ENCODE measurements at regions not wholly inside any gene's neighbourhood (a gene's known extent, or its start where the extent isn't known, plus 50 kb on each side); places are given as distances from the start of the nearest gene placed in this dataset.
A peak's percentile ranks its signal among the peaks of the same experiment; 100 is the strongest.

- DNase-seq (ENCODE audit: extremely low read depth in 1 of 11, low read depth in 9 of 11, low spot score in 4 of 11): no peak
Measured at GRCh38 chr16:72428681-72429376, 256.9 kb upstream of the PMFBP1 start.

GRCh38 chr16:72427783-72428331 is 255.9 kb upstream of the PMFBP1 start:
- no peak for DNase-seq (ENCODE audit: extremely low read depth in 1 of 11, low read depth in 9 of 11, low spot score in 4 of 11)

GRCh38 chr16:72427051-72427782 is 255.3 kb upstream of the PMFBP1 start:
- no peak for DNase-seq (ENCODE audit: extremely low read depth in 1 of 11, low read depth in 9 of 11, low spot score in 4 of 11)

- DNase-seq (ENCODE audit: extremely low read depth in 1 of 11, low read depth in 9 of 11, low spot score in 4 of 11): no peak
Measured at GRCh38 chr16:72426386-72426785, 254.4 kb upstream of the PMFBP1 start.

GRCh38 chr16:72425571-72426341 is 253.8 kb upstream of the PMFBP1 start:
- no peak for DNase-seq (ENCODE audit: extremely low read depth in 1 of 11, low read depth in 9 of 11, low spot score in 4 of 11)

- no peak for DNase-seq (ENCODE audit: extremely low read depth in 1 of 11, low read depth in 9 of 11, low spot score in 4 of 11)
Measured at GRCh38 chr16:72424757-72425156, 252.8 kb upstream of the PMFBP1 start.

- DNase-seq (ENCODE audit: extremely low read depth in 1 of 11, low read depth in 9 of 11, low spot score in 4 of 11): no peak
Measured at GRCh38 chr16:72422308-72422897, 250.4 kb upstream of the PMFBP1 start.

GRCh38 chr16:72419638-72420037 is 247.7 kb upstream of the PMFBP1 start:
- no peak for DNase-seq (ENCODE audit: extremely low read depth in 1 of 11, low read depth in 9 of 11, low spot score in 4 of 11)

GRCh38 chr16:72415379-72415778 is 243.4 kb upstream of the PMFBP1 start:
- no peak for DNase-seq (ENCODE audit: extremely low read depth in 1 of 11, low read depth in 9 of 11, low spot score in 4 of 11)

- no peak for DNase-seq (ENCODE audit: extremely low read depth in 1 of 11, low read depth in 9 of 11, low spot score in 4 of 11)
Measured at GRCh38 chr16:72410492-72410891, 238.5 kb upstream of the PMFBP1 start.

- DNase-seq (ENCODE audit: extremely low read depth in 1 of 11, low read depth in 9 of 11, low spot score in 4 of 11): no peak
Measured at GRCh38 chr16:72409423-72409822, 237.5 kb upstream of the PMFBP1 start.

- no peak for DNase-seq (ENCODE audit: extremely low read depth in 1 of 11, low read depth in 9 of 11, low spot score in 4 of 11)
Measured at GRCh38 chr16:72406390-72406789, 234.4 kb upstream of the PMFBP1 start.

GRCh38 chr16:72404299-72404698 is 232.3 kb upstream of the PMFBP1 start:
- DNase-seq (ENCODE audit: extremely low read depth in 1 of 11, low read depth in 9 of 11, low spot score in 4 of 11): no peak

- DNase-seq (ENCODE audit: extremely low read depth in 1 of 11, low read depth in 9 of 11, low spot score in 4 of 11): no peak
Measured at GRCh38 chr16:72401084-72401361, 229.1 kb upstream of the PMFBP1 start.

GRCh38 chr16:72400257-72401083 is 228.5 kb upstream of the PMFBP1 start:
- DNase-seq (ENCODE audit: extremely low read depth in 1 of 11, low read depth in 9 of 11, low spot score in 4 of 11): peak; percentile 12 to 49 (median 27)

GRCh38 chr16:72399811-72400210 is 227.9 kb upstream of the PMFBP1 start:
- DNase-seq (ENCODE audit: extremely low read depth in 1 of 11, low read depth in 9 of 11, low spot score in 4 of 11): no peak

- no peak for DNase-seq (ENCODE audit: extremely low read depth in 1 of 11, low read depth in 9 of 11, low spot score in 4 of 11)
Measured at GRCh38 chr16:72397876-72398275, 225.9 kb upstream of the PMFBP1 start.

- no peak for DNase-seq (ENCODE audit: extremely low read depth in 1 of 11, low read depth in 9 of 11, low spot score in 4 of 11)
Measured at GRCh38 chr16:72394526-72394925, 222.6 kb upstream of the PMFBP1 start.

GRCh38 chr16:72389791-72390190 is 217.8 kb upstream of the PMFBP1 start:
- no peak for DNase-seq (ENCODE audit: extremely low read depth in 1 of 11, low read depth in 9 of 11, low spot score in 4 of 11)

All from renal cortex interstitium (tissue), 11 donors.